DMS114 treated with DMSO at 0.1 percent for 48 hours (cell line): ENCODE measurements at regions not wholly inside any gene's neighbourhood (a gene's known extent, or its start where the extent isn't known, plus 50 kb on each side); places are given as distances from the start of the nearest gene placed in this dataset.
"Not testable (repeated sequence)": the region's sequence is repeated elsewhere in the genome, so short reads cannot be mapped to it uniquely, and the experiment has no call there.

Source experiments
- DNase-seq: peaks from one replicate; lab custom pipeline; 2025; ENCODE audit not compliant: unreplicated experiment; lab: John Stamatoyannopoulos, UW

DNA sequence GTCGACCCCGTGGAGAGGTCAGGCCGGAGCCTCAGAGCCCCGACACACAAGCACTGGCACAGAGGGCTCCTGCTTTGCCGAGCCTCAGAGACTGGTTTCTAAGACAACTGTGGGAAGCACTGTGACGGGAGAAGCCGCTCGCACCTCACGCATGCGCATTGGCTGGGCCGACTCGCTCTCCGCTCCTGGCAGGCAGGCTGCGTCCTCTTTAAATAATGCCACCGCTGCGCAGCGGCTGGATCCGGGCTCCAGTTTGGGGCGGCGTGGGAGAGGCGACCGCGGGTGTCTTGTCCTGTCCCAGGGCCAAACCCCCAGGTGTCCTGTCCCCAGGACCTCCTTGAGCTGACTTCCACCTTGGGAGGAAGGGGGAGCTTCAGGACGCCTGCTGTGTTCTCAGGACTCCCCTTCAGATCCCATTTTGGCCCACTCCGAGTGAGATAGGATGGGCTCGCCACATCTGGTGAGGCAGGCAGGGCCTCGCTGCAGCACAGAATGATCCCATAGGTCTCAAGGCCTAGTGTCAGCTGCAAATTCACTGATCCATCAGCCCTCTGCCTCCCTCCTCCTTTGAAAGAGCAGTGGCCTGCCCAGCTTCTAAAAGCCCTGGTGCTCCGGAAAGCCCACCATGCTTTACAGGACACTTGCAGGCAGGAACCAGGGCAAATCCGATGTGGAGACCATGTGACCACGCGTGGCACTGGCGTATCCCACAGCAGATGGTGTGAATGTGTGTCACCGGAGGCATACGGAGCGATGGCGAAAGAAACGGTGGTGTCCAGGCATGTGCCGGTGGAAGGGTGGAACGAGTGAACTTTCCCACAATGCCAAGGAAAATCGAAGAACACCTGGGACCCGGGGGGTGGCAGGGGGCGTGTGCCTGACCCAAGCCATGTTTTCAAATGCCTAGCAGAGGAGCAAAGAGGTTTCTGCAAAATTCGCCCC is 169.3 kb upstream of the ZNF337 start:
- DNase-seq = no peak

DNA sequence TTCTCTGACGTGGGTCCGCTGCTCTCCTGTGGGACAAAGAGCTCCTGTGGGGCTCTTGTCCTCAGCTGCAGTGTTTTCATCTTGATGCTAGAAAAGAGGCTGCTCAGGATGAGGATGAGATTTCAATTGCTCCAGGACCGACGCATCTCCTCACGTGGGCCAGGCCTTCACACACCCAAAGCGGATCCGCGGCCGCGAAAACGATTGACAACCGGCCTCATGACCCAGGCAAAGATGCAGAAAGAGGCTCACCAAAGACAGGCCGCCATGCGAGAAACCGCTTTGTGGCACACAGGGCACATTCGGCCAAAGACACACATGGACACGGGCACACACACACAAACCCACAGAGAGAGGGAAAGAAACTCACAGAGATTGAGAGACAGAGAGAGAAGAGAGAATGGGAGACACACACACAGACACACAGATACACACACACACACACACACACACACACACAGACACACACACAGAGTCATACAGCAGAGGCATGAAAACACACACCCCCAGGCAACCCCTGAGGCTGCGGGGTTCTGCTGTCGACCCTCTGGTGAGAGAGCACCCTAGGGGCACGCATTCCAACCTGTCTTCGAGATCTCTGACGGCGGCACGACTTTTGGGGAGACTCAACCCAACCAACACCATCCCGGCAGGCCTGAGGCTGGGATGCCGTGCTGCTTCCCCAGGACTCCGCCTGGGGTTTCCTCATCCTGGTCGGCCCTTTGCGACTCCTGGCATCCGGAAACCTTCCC is 168.5 kb upstream of the ZNF337 start:
- not testable (repeated sequence) for DNase-seq

DNA sequence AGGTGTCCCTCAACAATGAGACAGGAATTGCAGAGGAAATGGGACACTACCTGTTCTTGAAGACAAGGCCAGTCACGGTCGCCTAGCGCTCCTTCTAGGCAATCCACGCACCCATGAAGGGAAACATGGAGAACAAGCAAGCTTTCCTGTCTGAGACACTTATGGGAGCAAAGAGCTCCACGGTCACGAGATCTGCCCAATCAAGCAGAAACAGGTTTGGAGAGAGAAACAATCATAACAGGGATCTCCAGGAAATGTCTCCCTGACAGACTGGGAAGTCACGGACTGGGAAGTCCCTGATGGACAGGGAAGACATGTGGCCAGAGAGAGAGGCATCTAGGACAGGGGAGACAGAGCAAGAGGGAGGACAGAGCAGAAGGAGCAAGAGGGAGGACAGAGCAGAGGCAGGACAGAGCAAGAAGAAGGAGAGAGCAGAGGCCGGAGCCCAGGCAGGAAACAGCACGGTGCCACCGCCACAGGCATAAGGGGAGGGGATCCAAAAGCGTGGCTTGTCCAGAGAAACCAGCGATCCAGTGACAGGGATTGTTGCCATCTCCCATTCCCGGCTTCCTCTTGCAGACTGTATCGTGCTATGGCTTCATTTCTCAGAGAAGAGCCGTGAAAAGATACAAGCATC is 167.8 kb upstream of the ZNF337 start:
- no peak for DNase-seq

- DNase-seq = no peak
Observed at GRCh38 chr20:25863536-25864325, 167.1 kb upstream of the ZNF337 start.

DNA sequence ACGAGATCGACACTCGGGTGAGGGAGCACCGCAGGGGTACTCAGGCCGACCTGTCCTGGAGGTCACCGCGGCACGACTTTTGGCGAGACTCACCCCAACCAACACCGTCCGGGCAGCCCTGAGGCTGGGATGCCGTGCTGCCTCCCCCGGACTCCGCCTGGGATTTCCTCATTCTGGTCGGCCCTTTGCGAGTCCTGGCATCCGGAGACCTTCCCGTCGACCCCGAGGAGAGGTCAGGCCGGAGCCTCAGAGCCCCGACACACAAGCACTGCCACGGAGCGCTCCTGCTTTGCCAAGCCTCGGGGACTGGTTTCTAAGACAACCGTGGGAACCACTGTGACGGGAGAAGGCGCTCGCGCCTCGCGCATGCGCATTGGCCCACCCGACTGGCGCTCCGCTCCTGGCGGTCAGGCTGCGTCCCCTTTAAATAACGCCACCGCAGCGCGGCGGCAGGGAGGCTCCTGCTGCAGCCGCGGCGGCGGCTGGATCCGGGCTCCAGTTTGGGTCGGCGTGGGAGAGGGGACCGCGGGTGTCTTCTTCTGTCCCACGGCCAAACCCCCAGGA is 166.4 kb upstream of the ZNF337 start:
- DNase-seq = peak; percentile 46

- no peak for DNase-seq
Observed at GRCh38 chr20:25860531-25861150, 164.0 kb upstream of the ZNF337 start.

DNA sequence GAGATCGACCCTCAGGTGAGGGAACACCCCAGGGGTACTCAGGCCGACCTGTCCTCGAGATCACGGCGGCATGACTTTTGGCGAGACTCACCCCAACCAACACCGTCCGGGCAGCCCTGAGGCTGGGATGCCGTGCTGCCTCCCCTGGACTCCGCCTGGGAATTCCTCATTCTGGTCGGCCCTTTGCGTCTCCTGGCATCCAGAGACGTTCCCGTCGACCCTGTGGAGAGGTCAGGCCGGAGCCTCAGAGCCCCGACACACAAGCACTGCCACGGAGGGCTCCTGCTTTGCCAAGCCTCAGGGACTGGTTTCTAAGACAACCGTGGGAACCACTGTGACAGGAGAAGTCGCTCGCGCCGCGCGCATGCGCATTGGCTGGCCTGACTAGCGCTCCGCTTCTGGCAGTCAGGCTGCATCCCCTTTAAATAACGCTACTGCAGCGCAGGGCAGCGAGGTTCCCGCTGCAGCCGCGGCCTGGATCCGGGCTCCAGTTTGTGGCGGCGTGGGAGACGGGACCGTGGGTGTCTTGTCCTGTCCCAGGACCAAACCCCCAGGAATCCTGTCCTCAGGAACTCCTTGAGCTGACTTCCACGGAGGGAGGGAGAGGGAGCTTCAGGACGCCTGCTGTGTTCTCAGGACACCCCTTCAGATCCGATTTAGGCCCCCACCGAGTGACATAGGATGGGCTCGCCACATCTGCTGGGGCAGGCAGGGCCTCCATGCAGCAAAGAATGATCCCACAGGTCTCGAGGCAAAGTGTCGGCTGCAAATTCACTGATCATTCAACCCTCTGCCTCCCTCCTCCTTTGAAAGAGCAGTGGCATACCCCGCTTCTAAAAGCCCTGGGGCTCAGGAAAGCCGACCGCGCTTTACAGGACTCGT is 163.2 kb upstream of the ZNF337 start:
- peak; percentile 5 for DNase-seq

- no peak for DNase-seq
Observed at GRCh38 chr20:25858495-25859425, 162.1 kb upstream of the ZNF337 start.

DNA sequence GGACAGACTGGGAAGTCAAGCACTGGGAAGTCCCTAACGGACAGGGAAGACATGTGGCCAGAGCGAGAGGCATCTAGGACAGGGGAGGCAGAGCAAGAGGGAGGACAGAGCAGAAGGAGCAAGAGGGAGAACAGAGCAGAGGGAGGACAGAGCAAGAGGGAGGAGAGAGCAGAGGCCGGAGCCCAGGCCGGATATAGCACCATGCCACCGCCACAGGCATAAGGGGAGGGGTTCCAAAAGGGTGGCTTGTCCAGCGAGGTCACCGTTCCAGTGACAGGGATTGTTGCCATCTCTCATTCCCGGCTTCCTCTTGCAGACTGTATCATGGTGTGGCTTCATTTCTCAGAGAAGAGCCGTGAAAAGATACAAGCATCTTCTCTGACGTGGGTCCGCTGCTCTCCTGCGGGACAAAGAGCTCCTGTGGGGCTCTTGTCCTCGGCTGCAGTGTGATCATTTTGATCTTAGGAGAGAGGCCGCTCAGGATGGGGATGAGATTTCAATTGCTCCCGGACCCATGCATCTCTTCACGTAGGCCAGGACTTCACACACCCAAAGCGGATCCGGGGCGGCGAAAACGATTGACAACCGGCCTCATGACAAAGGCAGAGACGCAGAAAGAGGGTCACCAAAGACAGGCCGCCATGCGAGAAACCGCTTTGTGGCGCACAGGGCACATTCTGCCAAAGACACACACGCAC is 160.6 kb upstream of the ZNF337 start:
- not testable (repeated sequence) for DNase-seq

DNA sequence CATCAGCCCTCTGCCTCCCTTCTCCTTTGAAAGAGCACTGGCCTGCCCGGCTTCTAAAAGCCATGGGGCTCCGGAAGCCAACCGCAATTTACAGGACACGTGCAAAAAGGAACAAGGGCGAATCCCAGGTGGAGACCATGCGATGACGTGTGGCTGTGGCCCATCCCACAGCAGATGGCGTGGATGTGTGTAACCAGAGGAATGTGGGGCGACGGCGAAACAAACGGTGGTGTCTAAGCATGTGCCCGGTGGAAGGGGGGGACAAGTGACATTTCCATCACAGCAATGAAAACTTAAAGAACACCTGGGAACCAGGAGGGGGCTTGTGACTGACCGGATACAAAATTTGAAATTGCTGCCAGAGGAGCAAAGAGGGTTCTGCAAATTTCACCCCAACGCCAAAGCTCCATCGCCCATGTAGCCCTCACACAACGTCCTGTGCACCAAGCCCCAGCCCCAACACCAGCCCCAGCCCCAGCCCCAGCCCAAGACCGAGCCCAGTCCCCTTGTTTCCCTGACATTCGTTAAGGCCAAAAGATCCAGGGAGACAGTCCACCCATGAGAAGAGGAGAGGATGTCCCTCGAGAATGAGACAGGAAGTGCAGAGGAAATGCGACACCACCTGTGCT is 159.7 kb upstream of the ZNF337 start:
- no peak for DNase-seq

DNA sequence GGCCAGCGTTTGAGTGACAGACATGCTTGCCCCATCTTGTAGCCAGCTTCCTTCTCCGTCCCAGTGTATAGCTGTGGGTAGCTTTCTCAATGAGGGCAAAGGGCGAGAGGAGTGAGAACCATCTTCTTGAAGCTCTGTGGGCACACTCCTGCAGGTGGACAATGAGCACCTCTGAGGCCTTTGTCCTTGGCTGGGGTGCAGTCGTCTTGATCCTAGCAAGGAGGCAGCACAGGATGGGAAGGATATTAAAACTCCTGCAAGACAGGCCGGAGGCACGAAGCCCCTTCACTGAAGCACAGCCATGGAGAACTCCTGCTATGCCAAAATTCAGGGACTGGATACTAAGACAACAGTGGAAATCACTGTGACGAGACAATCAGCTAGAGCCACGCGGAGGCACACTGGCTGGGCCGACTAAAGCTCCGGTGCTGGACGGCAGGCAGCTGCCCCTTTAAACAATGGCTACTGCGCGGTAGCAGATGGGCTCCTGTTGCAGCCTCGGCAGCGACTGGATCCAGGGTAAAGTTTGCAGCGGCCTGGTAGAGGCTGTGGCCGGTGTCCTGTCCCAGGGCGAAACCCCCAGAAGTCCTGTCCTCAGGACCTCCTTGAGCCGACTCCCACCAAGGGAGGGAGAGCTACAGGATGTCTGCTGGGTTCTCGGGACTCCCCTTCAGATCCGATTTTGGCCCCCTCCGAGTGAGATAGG is 159.0 kb upstream of the ZNF337 start:
- not testable (repeated sequence) for DNase-seq

- DNase-seq = not testable (repeated sequence)
Observed at GRCh38 chr20:25854666-25855065, 158.0 kb upstream of the ZNF337 start.

DNA sequence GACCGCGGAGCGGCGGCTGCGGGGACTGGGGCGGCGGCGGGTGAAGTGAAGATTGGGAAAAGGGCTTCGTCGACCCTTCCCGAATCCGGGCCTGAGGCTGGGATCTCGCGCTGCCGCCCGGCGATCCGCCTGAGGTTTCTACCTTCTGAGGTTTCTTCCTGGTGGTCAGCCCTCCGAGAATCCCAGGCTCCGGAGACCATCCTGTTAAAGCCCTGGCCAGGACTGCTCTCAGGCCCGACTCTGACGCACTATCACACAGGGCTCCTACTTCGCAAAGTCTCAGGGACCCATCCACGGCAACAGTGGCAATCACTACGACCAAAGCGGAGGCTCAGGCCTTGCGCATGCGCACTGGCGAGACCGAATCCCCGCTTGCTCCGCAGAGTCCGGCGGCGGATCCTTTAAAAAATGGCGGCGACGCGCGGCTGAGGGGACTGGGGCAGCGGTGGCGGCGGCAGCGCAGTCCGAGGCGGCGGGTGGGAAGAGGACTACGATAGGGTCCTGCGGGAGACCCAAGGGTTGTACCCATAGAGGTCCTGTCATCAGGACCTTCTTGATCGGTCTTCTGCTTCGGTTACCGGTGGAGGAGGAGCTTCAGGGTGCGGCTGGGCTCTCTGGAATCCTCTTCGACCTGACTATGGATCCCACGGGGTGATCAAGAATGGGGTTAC is 157.2 kb upstream of the ZNF337 start:
- peak; percentile 54 for DNase-seq

DNA sequence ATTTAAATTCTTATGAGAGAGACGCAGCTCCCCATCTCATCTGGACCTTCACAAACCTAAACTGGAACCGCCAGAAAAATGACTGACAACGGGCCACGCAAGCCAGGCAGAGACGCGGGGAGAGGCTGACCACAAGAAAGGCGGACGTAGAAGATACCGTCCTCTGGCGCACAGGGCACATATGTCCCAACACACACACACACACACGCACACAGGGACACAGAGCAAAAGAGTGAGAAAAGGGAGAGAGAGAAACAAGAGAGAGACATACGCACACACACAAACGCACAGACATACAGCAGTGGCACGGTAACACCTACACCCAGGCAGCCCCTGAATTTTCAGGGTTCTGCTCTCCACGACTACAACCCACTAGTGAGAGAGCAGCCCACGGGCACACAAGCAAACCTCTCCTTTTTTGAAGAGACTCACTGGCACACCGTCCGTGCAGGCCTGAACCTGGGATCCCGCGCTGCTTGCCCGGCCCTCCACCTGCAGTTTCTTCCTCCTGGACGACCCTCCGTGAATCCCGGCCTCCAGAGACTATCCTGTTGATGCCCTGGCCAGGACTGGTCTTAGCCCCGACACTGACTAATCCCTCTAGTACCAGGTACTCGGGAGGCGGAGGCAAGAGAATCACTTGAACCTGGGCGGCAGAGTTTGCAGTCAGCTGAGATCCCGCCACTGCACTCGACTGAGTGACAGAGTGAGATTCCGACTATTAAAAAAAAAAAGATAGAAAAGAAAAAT is 156.5 kb upstream of the ZNF337 start:
- not testable (repeated sequence) for DNase-seq

- not testable (repeated sequence) for DNase-seq
Observed at GRCh38 chr20:25850133-25850532, 153.5 kb upstream of the ZNF337 start.
